PC-9 (cell line): ENCODE measurements at regions not wholly inside any gene's neighbourhood (a gene's known extent, or its start where the extent isn't known, plus 50 kb on each side); places are given as distances from the start of the nearest gene placed in this dataset.

ENCODE experiments used
- BruUV-seq: library from RNA; stranded (reverse); fragments of 400-500 nt; replicated peaks from 2 replicates; lab custom pipeline; 2021; lab: Mats Ljungman, UMichigan
- CTCF ChIA-PET: fragments of 300-600 bp; sonication (Branson Sonifier 250); formaldehyde crosslinking; loops from one replicate; lab custom pipeline; 2022; ENCODE audit warnings: antibody characterized with exemption; lab: Charles Lee
- POLR2A ChIA-PET: fragments of 300-600 bp; sonication (Branson Sonifier 250); formaldehyde crosslinking; loops from one replicate; lab custom pipeline; 2022; ENCODE audit warnings: antibody characterized with exemption; ENCODE audit not compliant: unreplicated experiment; lab: Charles Lee
- DNase-seq, 2 experiments: peaks; one replicate each; pipeline versions ENCODE4 v3.0.0 to v3.0.0-alpha.2; 2015 to 2022; ENCODE audit warnings: mixed read lengths in 1 of 2
- H2AFZ ChIP-seq: fragments of 200-600 bp; sonication (generic); 2 replicates; pipeline ENCODE4 v1.8.1; 2017; ENCODE audit warnings: antibody characterized with exemption
- H3F3A ChIP-seq: fragments of 200-600 bp; sonication (generic); 2 replicates; pipeline ENCODE4 v1.8.1; 2017; ENCODE audit warnings: antibody characterized with exemption, mild to moderate bottlenecking, low read depth; ENCODE audit not compliant: insufficient read depth
- H3K27ac ChIP-seq: fragments of 200-600 bp; sonication (generic); 2 replicates; pipeline ENCODE4 v1.6.1; 2016; ENCODE audit warnings: mixed run types
- H3K27me3 ChIP-seq: fragments of 200-600 bp; sonication (generic); 2 replicates; pipeline ENCODE4 v1.6.1; 2016; ENCODE audit warnings: low read depth, mixed run types; ENCODE audit not compliant: insufficient read depth
- H3K36me3 ChIP-seq: fragments of 200-600 bp; sonication (generic); 2 replicates; pipeline ENCODE4 v1.6.1; 2016; ENCODE audit warnings: low read depth, mixed run types
- H3K4me1 ChIP-seq: fragments of 200-600 bp; sonication (generic); replicated peaks from 2 replicates; pipeline ENCODE4 v1.6.1; 2016; ENCODE audit warnings: mixed run types; ENCODE audit not compliant: insufficient read depth
- H3K4me2 ChIP-seq: fragments of 200-600 bp; sonication (generic); 2 replicates; pipeline ENCODE4 v1.6.1; 2017; ENCODE audit warnings: mixed run types
- H3K4me3 ChIP-seq: fragments of 200-600 bp; sonication (generic); 2 replicates; pipeline ENCODE4 v1.6.1; 2016; ENCODE audit warnings: mixed run types
- H3K79me2 ChIP-seq: fragments of 200-600 bp; sonication (generic); 2 replicates; pipeline ENCODE4 v1.6.1; 2017; ENCODE audit warnings: low read depth, mixed run types
- H3K9me2 ChIP-seq: fragments of 200-600 bp; sonication (generic); 2 replicates; pipeline ENCODE4 v1.8.1; 2017; ENCODE audit warnings: mild to moderate bottlenecking; ENCODE audit not compliant: insufficient read depth
- H3K9me3 ChIP-seq: fragments of 200-600 bp; sonication (generic); 2 replicates; pipeline ENCODE4 v1.8.1; 2016; ENCODE audit warnings: low read depth; ENCODE audit not compliant: insufficient read depth
- H4K20me1 ChIP-seq: fragments of 200-600 bp; sonication (generic); 2 replicates; pipeline ENCODE4 v1.8.1; 2017; ENCODE audit not compliant: insufficient read depth
- EZH2 ChIP-seq: fragments of 200-600 bp; sonication (generic); IDR thresholded peaks from 2 replicates; pipeline ENCODE4 v1.8.0; 2017; ENCODE audit warnings: antibody characterized with exemption, low read depth
- intact Hi-C: fragments of 100-400 bp; cut with micrococcal nuclease; formaldehyde crosslinking; loops from one replicate; pipeline ENCODE4 v1.10.0; 2022; ENCODE audit not compliant: unreplicated experiment
- TF ChIP-seq, protein P1 (sequence below): fragments of 200-600 bp; sonication (generic); conservative IDR thresholded peaks from 2 replicates; pipeline ENCODE4 v1.6.1; 2017; ENCODE audit warnings: mixed run types, antibody characterized with exemption, mild to moderate bottlenecking, moderate library complexity

DNA sequence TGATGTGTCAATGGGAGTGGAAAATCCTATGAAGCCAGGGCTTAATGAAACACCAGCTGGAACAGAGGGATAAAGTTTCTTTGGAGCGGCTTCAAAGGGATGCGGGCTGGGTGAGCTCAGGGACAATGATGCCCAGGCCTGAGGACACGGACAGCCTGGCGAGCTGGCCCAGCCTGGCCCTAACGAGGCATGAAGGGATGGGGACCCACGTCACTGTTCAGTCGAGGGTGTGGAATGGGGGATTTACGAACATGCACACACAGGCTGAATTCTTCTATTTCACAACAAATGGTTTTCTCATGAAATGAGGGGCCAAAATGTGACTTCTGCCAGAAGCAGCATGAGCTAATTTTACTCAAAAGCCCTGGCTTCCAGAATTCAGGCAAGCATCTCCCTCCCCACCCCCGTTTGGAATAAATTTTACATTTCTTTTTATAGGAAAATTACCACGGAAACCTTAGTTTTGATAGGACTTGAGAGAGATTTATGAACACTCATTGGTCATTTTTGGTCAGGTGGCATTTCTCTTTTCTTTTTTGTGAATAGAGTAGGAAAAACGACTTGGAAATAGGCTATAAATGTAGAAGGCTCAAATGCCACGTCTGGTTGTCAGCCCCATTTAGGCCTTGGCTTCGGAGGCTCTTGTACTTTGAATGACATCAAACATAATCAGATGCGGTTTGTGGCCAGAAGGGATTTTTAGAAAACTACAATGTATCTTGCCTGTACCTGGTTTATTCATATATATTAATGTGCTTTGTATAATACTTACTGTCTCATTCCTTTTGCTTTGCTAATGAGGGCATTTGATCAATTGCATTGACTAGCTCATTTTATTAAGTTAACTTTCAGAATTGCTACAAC is 893.8 kb upstream of the CELF4 start:
- Histone ChIP-seq H3K4me3 (no peak overlapping the region), H3K27ac (no peak overlapping the region), H3K27me3 (no peaks in the 10 kb centered on the region), H3K4me1 (no peaks in the 10 kb centered on the region), H3K79me2 (no peaks in the 10 kb centered on the region), H3K4me2 (no peak overlapping the region), H3K9me2 (no peaks in the 10 kb centered on the region), H4K20me1 (no peaks in the 10 kb centered on the region), H3K36me3 (no peaks in the 10 kb centered on the region), H2AFZ (no peak overlapping the region), H3K9me3 (no peaks in the 10 kb centered on the region), H3F3A (no peaks in the 10 kb centered on the region)
- intact Hi-C loops, result no loop called here
- DNase-seq, result no peak
- POLR2A ChIA-PET, result no interaction called here
- BruUV-seq, result no TSS peak
- CTCF ChIA-PET, result interaction anchor here (0.6 kb wide), 1 partner anchor 84 kb away, joined by 3 read pairs; no protein-coding TSS in a partner anchor
- TF ChIP-seq, protein P1, sequence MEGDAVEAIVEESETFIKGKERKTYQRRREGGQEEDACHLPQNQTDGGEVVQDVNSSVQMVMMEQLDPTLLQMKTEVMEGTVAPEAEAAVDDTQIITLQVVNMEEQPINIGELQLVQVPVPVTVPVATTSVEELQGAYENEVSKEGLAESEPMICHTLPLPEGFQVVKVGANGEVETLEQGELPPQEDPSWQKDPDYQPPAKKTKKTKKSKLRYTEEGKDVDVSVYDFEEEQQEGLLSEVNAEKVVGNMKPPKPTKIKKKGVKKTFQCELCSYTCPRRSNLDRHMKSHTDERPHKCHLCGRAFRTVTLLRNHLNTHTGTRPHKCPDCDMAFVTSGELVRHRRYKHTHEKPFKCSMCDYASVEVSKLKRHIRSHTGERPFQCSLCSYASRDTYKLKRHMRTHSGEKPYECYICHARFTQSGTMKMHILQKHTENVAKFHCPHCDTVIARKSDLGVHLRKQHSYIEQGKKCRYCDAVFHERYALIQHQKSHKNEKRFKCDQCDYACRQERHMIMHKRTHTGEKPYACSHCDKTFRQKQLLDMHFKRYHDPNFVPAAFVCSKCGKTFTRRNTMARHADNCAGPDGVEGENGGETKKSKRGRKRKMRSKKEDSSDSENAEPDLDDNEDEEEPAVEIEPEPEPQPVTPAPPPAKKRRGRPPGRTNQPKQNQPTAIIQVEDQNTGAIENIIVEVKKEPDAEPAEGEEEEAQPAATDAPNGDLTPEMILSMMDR, result no peak
- TF ChIP-seq EZH2, result no peak

DNA sequence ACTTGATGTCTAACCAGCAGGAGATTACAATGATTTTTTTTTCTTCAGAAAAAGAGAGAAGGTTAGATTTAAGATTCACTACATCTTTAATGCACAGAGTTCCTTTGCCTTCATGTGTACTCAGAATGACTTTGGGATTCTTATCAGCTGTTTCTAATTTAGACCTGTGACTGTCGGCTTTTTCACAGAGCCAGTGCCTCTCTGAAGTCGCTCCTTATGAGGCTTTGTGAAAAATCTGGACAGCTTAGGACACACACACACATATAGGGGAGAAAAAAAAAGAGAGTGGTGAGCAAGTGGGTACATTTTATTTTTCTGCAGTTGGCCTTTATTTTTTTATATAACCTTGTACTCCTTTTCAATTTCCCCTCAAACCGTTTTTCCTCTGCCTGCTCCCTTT is 893.1 kb upstream of the CELF4 start:
- no peak overlapping the region for H3K4me3 ChIP-seq
- intact Hi-C loops, result no loop called here
- no peak overlapping the region for H2AFZ ChIP-seq
- H3K4me2 ChIP-seq, result no peak overlapping the region
- H3K27ac ChIP-seq, result no peak overlapping the region
- no peaks in the 10 kb centered on the region for H3K9me2 ChIP-seq
- no peaks in the 10 kb centered on the region for H3F3A ChIP-seq
- no peaks in the 10 kb centered on the region for H3K36me3 ChIP-seq
- CTCF ChIA-PET, result no interaction called here
- TF ChIP-seq EZH2, result no peak
- TF ChIP-seq, protein P1, result no peak
- no peaks in the 10 kb centered on the region for H3K4me1 ChIP-seq
- POLR2A ChIA-PET, result no interaction called here
- no TSS peak for BruUV-seq
- H3K79me2 ChIP-seq, result no peaks in the 10 kb centered on the region
- no peaks in the 10 kb centered on the region for H4K20me1 ChIP-seq
- no peaks in the 10 kb centered on the region for H3K9me3 ChIP-seq
- no peaks in the 10 kb centered on the region for H3K27me3 ChIP-seq
- DNase-seq, result no peak

DNA sequence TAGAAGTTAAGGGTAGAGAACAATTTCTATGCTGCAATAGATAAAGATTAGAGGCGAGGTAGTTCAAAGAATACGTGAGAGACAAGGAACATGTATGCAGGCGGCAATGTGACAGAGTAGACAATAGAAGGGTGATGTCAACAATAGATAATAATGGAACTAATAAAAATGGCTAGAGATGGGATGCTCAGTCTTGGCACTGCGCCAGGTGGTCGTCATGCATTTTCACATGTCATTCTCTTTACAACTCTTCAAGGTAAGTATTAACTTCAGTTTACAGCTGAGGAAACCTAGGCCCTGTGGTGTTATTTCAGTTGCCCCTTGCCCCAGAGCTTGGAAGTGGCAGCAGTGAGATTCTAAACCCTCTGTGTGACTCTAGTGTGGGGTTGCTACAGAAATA is 890.7 kb upstream of the CELF4 start:
- H4K20me1 ChIP-seq, result no peaks in the 10 kb centered on the region
- H3K79me2 ChIP-seq, result no peaks in the 10 kb centered on the region
- no peaks in the 10 kb centered on the region for H3F3A ChIP-seq
- intact Hi-C loops, result no loop called here
- BruUV-seq, result no TSS peak
- no peaks in the 10 kb centered on the region for H3K4me1 ChIP-seq
- H3K9me2 ChIP-seq, result no peaks in the 10 kb centered on the region
- no peak overlapping the region for H3K27ac ChIP-seq
- CTCF ChIA-PET, result no interaction called here
- POLR2A ChIA-PET, result no interaction called here
- H3K27me3 ChIP-seq, result no peaks in the 10 kb centered on the region
- H3K36me3 ChIP-seq, result no peaks in the 10 kb centered on the region
- no peaks in the 10 kb centered on the region for H3K9me3 ChIP-seq
- H2AFZ ChIP-seq, result no peak overlapping the region
- TF ChIP-seq EZH2, result no peak
- TF ChIP-seq, protein P1, result no peak
- H3K4me3 ChIP-seq, result no peak overlapping the region
- no peak overlapping the region for H3K4me2 ChIP-seq
- no peak for DNase-seq
